Panc1 (cell line): ENCODE measurements at regions not wholly inside any gene's neighbourhood (a gene's known extent, or its start where the extent isn't known, plus 50 kb on each side); places are given as distances from the start of the nearest gene placed in this dataset.

Source experiments
- ATAC-seq: fragments of 200-7000 bp; cut with Tn5 transposase; 2 replicates; pipeline ENCODE4 v1.9.1; 2020; ENCODE audit warnings: mild to moderate bottlenecking, moderate library complexity
- BruUV-seq: library from RNA; stranded (reverse); fragments of 400-500 nt; replicated peaks from 2 replicates; lab custom pipeline; 2021; lab: Mats Ljungman, UMichigan
- CTCF ChIA-PET: fragments of 300-600 bp; sonication (Branson Sonifier 250); formaldehyde crosslinking; loops from one replicate; lab custom pipeline; 2022; ENCODE audit warnings: antibody characterized with exemption; lab: Charles Lee
- POLR2A ChIA-PET: fragments of 300-600 bp; sonication (Branson Sonifier 250); formaldehyde crosslinking; loops from one replicate; lab custom pipeline; 2022; ENCODE audit warnings: antibody characterized with exemption; lab: Charles Lee
- DNase-seq: peaks from one replicate; pipeline ENCODE4 v3.0.0-alpha.2; 2010; ENCODE audit warnings: low read depth, low spot score
- H3K27ac ChIP-seq: 2 replicates; pipeline ENCODE4 v1.5.1; 2011; ENCODE audit warnings: mild to moderate bottlenecking, low read length, inconsistent platforms
- H3K27me3 ChIP-seq: fragments of 200-500 bp; sonication (Bioruptor generic); 2 replicates; pipeline ENCODE4 v1.6.0; 2014; ENCODE audit warnings: low read length, inconsistent platforms; ENCODE audit not compliant: control insufficient read depth, insufficient read depth
- H3K36me3 ChIP-seq: fragments of 200-500 bp; sonication (Bioruptor generic); 2 replicates; pipeline ENCODE4 v1.5.1; 2014; ENCODE audit warnings: inconsistent platforms, mild to moderate bottlenecking, low read length, moderate library complexity; ENCODE audit not compliant: control insufficient read depth, insufficient read depth
- H3K4me1 ChIP-seq: 2 replicates; pipeline ENCODE4 v1.5.1; 2011; ENCODE audit warnings: inconsistent platforms, mild to moderate bottlenecking, low read length, moderate library complexity; ENCODE audit not compliant: control insufficient read depth, insufficient read depth
- H3K4me3 ChIP-seq, 2 experiments: 2 replicates each; pipeline ENCODE4 v1.5.1; 2011 to 2012; ENCODE audit warnings: low read depth in 2 of 2, low read length in 2 of 2, mild to moderate bottlenecking in 2 of 2, inconsistent platforms in 1 of 2, moderate library complexity in 1 of 2
- H3K9me3 ChIP-seq: fragments of 200-500 bp; sonication (Bioruptor generic); 2 replicates; pipeline ENCODE4 v1.5.1; 2014; ENCODE audit warnings: low read depth, mild to moderate bottlenecking, inconsistent platforms, low read length, moderate library complexity; ENCODE audit not compliant: control insufficient read depth, insufficient read depth
- POLR2AphosphoS5 ChIP-seq: IDR thresholded peaks from 2 replicates; pipeline ENCODE4 v1.6.1; 2012; ENCODE audit warnings: mild to moderate bottlenecking, low read depth, low read length, moderate library complexity
- SIN3A ChIP-seq: IDR thresholded peaks from 2 replicates; pipeline ENCODE4 v1.6.1; 2012; ENCODE audit warnings: low read depth, mild to moderate bottlenecking, low read length, moderate library complexity, borderline replicate concordance; ENCODE audit not compliant: insufficient read depth
- TCF7L2 ChIP-seq: IDR thresholded peaks from 2 replicates; pipeline ENCODE4 v1.6.1; 2011; ENCODE audit warnings: mild to moderate bottlenecking, low read depth, low read length, inconsistent platforms
- in situ Hi-C: cut with HindIII; loops from 2 replicates; pipeline ENCODE4 v1.10.0; 2016; ENCODE audit warnings: low sequenced_read_pairs, low pct_unique_long_range_greater_than_20kb
- intact Hi-C: fragments of 100-400 bp; cut with micrococcal nuclease; formaldehyde crosslinking; loops from one replicate; pipeline ENCODE4 v1.10.0; 2022; ENCODE audit not compliant: unreplicated experiment
- TF ChIP-seq, protein P1 (sequence below): fragments of 450-650 bp; IDR thresholded peaks from 2 replicates; pipeline ENCODE4 v1.5.1; 2017; ENCODE audit warnings: mild to moderate bottlenecking
- TF ChIP-seq, protein P2 (sequence below), 2 experiments: IDR thresholded peaks; 2 replicates each; pipeline ENCODE4 v1.6.1; 2011 to 2012; ENCODE audit warnings: low read depth in 2 of 2, control low read depth in 1 of 2, low read length in 1 of 2, mild to moderate bottlenecking in 1 of 2, moderate library complexity in 1 of 2; ENCODE audit not compliant: insufficient read depth in 1 of 2

DNA sequence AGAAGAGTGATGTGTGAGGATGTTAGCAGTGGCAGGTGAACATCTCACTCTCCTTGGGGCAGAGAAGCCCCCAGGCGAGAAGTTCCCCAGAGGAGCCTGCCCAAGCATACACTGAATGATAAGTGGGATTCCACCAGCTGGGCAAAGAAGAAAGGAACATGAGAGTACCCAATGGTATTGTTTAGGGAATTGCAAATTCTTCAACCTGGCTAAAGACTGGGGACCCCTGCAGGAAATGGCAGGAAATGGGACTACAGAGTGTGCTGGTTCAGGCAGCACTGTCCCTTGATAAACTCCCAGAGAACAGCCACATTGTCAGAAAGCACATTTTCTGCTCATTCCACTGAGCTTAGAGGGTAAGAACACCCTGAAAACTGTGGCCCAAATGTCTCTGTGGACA lies 121.3 kb downstream of the RPS29 start:
- in situ Hi-C loops (no loop called here), intact Hi-C loops (no loop called here)
- ChIA-PET CTCF (no interaction called here), POLR2A (no interaction called here)
- no peak for DNase-seq
- Histone ChIP-seq H3K4me1 (no peaks in the 10 kb centered on the region), H3K36me3 (no peaks in the 10 kb centered on the region), H3K4me3 (no peak overlapping the region), H3K27me3 (peaks cover 2% of the 10 kb centered on the region; the same call in 1 of the 2 replicates), H3K27ac (no peak overlapping the region), H3K9me3 (no peaks in the 10 kb centered on the region)
- BruUV-seq: no TSS peak
- TF ChIP-seq POLR2AphosphoS5 (no peak), SIN3A (no peak), TCF7L2 (no peak)
- TF ChIP-seq, protein P1, sequence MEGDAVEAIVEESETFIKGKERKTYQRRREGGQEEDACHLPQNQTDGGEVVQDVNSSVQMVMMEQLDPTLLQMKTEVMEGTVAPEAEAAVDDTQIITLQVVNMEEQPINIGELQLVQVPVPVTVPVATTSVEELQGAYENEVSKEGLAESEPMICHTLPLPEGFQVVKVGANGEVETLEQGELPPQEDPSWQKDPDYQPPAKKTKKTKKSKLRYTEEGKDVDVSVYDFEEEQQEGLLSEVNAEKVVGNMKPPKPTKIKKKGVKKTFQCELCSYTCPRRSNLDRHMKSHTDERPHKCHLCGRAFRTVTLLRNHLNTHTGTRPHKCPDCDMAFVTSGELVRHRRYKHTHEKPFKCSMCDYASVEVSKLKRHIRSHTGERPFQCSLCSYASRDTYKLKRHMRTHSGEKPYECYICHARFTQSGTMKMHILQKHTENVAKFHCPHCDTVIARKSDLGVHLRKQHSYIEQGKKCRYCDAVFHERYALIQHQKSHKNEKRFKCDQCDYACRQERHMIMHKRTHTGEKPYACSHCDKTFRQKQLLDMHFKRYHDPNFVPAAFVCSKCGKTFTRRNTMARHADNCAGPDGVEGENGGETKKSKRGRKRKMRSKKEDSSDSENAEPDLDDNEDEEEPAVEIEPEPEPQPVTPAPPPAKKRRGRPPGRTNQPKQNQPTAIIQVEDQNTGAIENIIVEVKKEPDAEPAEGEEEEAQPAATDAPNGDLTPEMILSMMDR: peak; percentile 33
- ATAC-seq: no peak

DNA sequence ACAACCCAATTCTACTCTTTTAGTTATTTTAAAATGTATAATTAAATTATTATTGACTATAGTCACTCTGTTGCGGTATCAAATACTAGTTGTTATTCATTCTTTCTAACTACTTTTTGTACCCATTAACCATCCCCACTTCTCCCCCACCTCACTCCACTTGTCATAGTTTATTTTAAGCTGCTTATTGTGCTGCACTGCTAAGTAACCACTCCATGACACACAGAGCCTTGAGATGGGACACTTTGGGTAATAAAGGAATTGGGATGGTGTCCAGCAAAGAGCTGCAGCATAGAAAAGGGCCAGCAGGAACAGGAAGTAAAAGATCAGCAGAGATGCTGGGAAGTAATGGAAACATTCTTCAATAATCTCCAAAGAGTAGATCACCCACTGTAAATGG lies 123.0 kb downstream of the RPS29 start:
- ChIA-PET POLR2A (no interaction called here), CTCF (no interaction called here)
- no peak overlapping the region for H3K27ac ChIP-seq
- TF ChIP-seq, protein P2, sequence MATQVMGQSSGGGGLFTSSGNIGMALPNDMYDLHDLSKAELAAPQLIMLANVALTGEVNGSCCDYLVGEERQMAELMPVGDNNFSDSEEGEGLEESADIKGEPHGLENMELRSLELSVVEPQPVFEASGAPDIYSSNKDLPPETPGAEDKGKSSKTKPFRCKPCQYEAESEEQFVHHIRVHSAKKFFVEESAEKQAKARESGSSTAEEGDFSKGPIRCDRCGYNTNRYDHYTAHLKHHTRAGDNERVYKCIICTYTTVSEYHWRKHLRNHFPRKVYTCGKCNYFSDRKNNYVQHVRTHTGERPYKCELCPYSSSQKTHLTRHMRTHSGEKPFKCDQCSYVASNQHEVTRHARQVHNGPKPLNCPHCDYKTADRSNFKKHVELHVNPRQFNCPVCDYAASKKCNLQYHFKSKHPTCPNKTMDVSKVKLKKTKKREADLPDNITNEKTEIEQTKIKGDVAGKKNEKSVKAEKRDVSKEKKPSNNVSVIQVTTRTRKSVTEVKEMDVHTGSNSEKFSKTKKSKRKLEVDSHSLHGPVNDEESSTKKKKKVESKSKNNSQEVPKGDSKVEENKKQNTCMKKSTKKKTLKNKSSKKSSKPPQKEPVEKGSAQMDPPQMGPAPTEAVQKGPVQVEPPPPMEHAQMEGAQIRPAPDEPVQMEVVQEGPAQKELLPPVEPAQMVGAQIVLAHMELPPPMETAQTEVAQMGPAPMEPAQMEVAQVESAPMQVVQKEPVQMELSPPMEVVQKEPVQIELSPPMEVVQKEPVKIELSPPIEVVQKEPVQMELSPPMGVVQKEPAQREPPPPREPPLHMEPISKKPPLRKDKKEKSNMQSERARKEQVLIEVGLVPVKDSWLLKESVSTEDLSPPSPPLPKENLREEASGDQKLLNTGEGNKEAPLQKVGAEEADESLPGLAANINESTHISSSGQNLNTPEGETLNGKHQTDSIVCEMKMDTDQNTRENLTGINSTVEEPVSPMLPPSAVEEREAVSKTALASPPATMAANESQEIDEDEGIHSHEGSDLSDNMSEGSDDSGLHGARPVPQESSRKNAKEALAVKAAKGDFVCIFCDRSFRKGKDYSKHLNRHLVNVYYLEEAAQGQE (IDR thresholded peaks at IDR 0.05; ENCODE audit: insufficient read depth in 1 of 2, low read depth in 2 of 2, low read length in 1 of 2): no peak
- no peak for TF ChIP-seq SIN3A
- H3K36me3 ChIP-seq: no peaks in the 10 kb centered on the region
- no peaks in the 10 kb centered on the region for H3K4me1 ChIP-seq
- in situ Hi-C loops (no loop called here), intact Hi-C loops (loop anchor here (2.0 kb wide), 1 partner anchor 34 kb away; no protein-coding TSS in a partner anchor)
- DNase-seq (no peak), ATAC-seq (no peak)
- H3K27me3 ChIP-seq: peaks cover 2% of the 10 kb centered on the region; the same call in 1 of the 2 replicates
- H3K4me3 ChIP-seq: no peak overlapping the region
- no TSS peak for BruUV-seq
- H3K9me3 ChIP-seq: no peaks in the 10 kb centered on the region
